ENCODE measurements at regions not wholly inside any gene's neighbourhood (a gene's known extent, or its start where the extent isn't known, plus 50 kb on each side); places are given as distances from the start of the nearest gene placed in this dataset.

DNA sequence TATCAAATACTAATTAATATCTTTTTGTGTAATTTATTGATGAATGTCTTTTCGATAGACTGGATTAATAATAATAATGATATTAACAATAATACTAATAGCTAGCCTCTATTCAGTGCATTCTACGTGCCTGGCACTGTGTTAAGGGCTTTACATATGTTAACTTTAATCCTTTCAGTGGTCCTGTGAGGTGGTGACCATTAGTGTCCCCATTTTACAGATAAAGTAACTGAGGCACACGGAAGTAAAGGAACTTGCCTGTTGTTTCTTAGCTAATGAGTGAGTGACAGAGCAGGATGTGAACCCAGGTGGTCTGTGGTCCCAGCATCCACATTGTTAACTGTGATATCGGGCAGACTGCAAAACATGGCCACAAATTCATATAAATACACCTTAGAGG is 335.7 kb upstream of the PROX1 start:
- ATAC-seq, result no peak

DNA sequence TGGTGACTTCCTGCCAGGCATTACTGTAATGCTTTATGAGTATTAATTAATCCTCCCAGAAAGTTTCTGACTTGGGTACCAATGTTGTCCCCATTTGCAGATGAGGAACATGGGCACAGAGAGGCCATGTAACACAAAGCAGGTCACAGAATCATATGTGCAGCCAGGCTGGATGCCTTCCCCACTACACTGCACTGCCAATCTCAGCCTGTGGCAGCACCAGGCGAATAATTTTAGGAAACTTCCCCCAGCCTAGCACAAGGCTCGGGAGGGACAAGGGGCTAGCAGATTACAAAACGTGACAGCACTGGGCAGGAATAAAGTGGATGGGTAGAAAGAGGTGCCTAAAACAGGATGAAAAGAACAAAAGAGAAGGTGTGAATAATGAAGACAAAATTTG is 331.7 kb upstream of the PROX1 start:
- no peak for ATAC-seq

DNA sequence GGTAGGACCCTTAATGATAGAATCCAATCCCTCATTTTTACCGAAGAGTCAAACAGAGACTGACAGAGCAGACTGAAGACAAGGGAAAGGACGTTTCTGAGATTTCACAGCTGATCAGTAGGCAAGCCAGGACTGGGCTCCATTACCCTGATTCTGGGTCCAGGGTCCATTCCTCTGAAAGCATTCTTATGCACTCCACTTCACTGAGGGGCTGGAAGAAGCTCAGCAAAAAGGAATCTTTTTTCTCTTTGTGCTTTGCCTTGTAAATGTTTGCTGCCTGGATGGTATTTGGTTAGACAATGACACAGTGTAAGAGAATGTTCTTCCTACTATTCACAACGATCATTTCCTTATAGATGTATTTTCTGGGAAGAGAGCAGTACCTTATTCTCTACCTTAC is 331.3 kb upstream of the PROX1 start:
- no peak for ATAC-seq

DNA sequence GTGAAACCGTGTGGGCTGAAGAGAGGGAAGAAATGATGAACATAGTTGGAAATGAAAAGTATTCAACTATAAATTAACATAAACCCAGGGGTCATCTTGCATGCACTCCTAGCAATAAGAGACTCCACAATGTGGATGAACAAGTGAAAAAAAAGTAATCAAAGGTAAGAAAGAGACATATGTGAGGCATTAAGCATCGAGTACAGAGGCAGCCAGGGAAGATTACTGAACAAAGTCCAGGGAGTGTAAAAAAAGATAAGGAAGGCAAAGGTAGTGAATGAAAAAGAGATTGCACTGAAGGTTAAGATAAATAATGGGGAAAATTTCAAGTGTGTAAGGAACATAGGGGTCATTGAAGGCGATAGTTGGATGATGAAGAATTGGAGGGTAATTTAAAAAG is 330.8 kb upstream of the PROX1 start:
- no peak for ATAC-seq

DNA sequence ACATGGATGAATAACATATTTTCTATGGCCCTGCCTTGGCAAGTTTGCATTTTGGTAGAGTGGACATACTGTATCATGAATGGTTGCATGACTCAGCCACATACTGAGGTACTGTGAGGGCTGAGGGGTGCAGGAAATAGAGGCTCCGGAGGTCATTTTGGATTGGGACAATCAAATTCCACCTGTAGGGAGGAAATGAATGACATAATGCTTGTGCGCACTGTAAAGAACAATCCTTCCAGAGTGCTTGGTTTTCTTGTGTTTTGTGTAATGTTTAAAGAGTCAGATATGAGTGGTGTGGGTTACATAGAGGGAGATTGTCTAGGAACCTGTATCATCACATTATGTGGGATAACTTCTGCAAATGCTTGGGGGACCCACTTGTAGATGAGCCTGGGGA is 329.9 kb upstream of the PROX1 start:
- no peak for ATAC-seq

DNA sequence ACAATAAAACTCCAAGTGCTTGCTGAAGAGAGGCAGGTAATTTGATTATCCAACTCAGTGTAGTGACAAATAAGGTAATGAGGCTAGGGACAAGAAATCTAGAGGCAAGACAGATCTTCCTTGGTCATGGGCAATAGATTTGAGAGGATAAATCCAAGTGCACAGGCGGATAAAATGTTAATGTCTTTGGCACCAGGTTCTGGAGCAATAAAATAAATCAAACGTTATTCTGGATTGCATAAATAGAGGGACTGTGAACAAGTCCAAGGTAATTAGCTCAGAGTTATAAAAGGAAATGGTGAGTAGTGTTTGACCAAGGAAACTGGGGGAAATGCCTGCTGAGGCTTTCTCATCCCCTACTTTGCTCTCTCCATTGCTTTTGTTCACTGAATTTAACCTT is 329.3 kb upstream of the PROX1 start:
- ATAC-seq, result no peak

DNA sequence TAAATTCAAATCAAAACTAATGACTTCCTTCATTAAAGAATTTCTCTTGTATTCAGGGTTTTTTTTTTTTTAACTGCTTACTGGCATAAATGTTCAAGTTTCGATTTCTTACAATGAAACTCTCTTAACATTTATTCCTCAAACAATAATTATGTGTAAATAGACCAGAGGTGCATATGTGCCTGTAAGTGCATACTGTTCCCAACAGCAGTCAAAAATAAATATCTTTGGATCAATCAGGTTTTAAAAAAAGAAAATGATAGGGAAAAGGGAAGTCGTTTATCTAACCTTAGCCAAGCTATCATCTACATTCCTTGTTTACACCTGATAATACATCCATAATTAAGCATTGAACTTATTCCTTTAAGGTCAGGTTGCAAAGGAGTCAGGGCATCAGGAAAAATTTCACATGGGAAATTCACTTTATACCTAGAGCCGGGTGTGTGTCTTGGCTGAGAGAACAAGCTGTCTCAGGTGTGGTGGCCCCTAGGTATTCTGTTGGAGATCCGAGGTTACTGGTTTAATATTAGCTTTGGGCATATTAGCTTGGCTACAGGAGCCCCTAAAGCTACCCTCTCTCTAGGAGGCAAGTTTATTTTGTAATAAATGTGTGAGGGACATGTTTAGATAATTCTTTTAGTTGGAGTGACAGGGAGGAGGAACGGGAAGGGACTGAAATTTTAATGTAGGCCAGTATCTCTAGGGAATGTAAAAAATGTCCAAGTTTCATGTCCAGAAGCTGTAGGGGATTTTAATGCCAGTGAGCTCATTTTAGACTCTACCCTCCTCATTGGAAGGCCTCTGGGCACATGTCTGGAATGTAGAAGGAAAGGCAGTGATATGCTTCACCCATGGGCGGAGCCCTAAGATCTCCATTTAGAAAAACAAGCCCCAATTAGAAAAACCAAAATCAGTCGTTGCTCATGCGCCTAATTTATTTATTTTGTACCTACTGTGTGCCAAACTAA is 327.9 kb upstream of the PROX1 start:
- no peak for ATAC-seq

DNA sequence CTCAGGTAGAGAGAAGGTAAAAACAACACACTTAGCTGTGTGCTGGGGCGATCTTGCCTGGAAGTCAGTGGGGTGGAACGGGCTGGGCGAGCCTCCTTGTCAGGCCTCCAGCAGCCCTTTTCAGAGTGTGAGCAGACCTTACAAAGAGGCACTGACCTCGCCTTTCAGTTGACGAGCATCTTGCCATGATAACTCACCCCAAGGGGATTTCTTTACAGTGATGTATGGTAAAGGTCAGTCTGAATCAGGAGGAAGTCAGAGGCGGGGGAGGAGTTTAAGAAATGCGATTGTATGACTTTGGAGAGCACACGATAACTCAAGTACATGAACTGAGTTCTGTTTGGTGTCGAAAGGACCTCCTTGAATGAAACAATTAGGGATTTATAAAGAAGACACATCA is 326.5 kb upstream of the PROX1 start:
- ATAC-seq, result no peak

DNA sequence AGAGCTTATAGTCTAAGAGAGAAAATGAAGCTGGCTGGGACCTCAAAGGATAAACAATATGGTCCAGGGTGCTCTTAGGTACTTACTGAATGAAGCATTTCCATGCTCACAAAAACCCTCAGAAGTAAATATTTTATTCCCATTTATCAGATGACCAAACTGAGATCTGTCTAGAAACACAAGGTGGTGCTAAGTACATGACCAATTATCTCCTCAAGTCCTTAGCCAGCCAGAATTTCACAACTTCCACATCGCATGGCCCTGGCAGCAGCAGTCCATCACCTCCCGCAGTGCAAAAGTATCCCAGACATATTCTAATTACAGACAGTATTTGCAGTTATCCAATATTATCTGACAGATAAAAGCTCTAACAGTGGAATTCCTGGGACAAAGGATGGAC is 321.7 kb upstream of the PROX1 start:
- no peak for ATAC-seq

DNA sequence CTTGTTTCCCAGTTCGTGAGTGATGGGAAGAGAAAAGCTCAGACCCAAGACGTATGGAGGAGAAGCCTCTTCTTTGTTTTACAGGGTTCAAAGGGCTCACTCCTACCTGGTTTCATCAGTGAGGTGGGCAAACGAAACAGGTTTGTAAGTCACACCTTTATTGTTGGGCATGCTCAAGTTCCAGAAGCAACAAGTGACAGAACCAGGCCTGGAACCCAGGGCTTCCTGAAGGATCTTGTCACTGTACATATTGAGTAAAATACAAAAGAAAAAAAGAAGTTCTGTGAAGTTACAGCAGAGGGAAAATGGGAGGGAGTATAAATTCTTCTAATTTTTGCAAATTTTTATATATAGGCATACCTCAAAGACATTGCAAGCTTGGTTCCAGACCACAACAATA is 320.9 kb upstream of the PROX1 start:
- no peak for ATAC-seq

DNA sequence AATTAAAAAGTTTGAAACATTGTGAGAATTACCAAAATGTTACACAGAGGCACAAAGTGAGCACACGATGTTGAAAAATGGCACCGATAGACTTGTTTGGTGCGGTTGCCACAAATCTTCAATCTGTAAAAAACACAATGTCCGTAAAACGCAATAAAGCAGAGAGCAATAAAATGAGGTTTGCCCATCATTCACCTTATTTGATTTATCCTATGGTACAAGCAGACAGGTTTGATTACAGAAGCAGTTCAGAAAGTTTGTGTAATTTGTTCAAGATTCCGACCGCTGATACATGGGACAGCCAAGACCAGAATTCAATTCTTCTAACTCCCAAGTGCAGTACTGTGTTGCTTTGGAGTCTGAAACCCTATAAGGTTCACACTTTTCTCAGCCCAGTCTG is 318.3 kb upstream of the PROX1 start:
- ATAC-seq, result no peak

DNA sequence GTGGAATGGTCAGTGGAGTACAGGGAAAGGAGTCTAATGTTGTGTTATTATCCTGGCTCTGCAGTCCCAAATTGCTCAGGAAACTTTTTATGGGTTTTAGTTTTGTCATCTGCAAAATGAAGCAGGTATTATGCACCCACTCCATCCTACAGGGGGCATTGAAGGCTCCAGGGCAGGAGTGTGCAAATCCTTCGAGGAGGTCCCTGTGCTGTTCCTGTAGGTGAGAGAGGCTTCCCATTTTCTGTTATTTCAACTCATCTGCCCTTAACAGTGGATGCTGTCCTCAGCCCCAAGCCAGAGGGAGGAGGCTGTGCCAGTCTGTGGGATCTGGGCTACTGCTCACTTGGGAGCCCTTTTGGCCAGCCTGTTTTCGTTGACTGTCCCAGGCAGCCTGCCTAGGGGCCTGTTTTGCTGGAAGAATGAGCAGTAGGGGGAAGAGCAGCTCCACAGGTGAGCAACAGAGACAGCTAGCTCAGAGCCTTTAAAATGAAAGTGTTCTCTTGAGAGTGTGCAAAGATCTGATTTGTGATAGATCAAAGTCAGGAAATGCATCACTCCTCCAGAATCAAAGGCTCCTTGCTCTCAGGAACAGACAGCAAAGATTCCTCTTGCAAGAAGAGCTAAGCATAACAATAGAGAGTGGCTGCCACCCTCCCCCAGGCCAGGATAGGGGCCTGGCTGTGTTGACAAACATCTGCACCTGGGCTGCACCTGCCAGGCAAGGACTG is 317.6 kb upstream of the PROX1 start:
- no peak for ATAC-seq

DNA sequence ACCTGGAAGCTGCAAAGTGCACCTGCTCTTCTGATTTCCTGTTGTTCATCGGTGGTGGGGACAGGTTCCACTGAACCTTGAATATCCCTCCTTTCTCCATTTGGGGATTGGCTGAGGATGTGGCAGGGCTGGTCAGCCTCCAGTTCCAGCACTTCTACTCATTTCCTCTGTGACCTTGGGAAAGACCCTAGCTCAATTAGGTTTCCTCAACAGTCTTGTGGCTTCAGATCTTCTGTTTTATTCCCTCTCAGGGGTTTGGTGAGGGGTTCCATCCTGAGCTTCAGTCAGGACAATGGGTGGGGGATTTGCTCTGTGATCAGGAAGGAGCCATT is 317.1 kb upstream of the PROX1 start:
- no peak for ATAC-seq

DNA sequence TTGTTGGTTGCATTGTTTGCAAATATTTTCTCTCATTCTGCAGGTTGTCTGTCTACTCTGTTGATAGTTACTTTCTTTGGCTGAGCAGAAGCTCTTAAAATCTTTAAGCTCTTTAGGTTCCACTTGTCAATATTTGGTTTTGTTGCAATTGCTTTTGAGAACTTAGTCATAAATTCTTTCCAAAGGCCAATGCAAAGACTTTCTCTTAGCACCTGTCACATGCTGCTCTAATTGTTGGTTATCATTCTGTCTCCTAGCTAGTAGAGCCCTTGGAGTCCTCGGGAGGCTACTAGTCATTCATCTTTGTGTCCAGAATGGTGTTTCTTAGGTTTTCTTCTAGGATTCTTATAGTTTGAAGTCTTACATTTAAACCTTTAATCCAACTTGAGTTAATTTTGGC is 312.7 kb upstream of the PROX1 start:
- no peak for ATAC-seq

DNA sequence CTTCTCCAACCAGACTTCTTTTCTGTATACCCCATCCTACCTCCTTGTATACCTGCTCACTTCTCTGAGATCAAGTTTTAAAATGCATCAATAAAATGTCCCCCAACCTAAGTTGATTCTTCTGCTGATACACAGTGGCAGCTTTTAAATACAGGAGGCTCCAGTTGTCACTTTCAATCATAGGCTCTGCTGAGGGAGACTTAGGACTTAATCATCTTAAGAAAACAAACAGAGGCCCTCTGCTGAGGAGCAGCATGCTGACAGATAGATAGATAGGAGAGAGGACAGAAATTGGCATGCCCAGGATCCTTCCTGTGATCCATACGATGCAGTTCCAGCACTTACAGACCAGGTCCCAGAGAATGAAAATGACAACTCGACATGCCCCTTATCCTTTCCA is 311.0 kb upstream of the PROX1 start:
- no peak for ATAC-seq

DNA sequence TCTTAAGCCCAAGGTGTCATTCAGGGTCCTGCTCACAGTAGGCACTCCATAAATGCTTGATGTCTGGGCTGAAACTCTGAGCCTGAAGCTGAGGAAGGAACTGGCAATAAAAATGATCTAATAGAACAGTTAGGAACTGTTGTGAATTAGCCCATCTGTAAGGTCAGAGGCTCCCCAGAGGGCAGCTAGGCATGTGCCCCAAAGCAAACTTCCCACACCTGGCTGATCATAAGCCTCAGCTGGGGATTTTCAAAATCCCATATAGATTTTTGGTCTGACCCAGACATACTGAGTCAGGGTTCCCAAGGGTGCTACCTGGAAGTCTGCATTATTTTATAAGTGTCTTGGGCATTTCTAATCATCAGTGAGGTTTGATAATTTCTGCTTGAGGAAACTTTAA is 309.4 kb upstream of the PROX1 start:
- no peak for ATAC-seq

DNA sequence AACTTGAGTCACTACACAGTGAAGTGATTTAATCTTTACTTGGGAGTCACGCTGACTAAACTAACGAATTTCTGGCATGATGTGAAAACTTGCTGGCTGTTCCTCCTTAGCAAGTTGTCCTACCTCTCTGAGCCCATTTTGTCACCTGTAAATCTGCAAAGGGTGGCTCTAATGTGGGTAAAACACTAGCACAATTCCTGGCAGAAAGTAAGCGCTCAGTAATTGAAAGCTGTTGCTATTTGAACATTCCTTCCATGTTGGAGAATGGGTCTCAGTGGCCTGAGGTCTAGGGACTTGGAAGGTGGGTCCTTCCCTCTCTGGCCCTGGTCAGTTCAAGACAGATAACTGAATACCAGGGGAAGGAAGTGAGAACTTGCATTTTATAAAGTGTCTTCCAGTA is 309.0 kb upstream of the PROX1 start:
- no peak for ATAC-seq

DNA sequence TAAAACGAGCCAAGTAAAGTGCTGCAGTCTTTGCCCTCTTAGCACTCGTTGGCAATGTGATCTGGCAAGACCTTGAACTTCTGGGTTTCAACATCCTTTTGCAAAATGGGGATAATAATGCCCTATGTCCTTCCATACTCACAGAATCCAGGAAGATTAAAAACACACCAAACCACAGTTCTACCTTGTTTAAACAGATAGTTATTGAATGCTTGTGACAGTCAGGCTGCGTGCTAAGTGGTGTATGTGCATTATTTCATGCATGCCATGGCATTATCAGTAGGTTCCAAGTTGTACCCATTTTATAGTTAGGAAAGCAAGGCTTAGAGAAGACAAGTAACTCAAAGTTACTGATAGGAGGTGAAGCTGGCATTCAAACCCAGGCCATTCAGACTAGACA is 308.6 kb upstream of the PROX1 start:
- no peak for ATAC-seq

DNA sequence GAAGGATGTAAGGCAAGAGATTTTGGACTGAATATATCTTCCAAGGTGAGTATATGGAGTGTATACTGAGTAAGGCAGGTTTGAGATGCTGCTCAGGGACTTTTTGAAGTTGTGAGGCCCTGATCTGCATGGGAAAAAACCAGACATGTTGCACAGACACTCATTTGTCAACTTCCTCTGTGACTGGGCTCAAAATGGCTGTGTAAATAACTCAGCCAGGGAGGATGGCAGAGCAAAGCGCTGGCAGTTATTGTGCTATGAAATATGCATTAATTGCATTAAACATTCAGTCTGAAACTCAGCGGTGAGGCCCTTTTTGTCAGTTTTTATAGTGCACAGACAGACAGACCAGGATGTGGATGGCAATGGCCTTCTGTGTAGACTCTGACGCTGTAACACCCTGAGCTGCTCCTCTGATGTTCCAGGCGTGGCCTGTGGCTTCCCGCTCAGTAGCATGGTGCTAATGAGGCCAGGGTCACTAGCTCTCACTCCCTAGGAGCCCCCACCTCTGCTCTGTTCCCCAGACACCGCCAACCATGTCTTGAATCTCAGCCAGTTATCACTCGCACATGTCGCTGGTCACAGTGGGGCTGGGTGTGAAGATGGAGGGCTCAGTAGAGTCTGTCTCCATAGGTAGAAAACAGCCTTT is 307.0 kb upstream of the PROX1 start:
- no peak for ATAC-seq

DNA sequence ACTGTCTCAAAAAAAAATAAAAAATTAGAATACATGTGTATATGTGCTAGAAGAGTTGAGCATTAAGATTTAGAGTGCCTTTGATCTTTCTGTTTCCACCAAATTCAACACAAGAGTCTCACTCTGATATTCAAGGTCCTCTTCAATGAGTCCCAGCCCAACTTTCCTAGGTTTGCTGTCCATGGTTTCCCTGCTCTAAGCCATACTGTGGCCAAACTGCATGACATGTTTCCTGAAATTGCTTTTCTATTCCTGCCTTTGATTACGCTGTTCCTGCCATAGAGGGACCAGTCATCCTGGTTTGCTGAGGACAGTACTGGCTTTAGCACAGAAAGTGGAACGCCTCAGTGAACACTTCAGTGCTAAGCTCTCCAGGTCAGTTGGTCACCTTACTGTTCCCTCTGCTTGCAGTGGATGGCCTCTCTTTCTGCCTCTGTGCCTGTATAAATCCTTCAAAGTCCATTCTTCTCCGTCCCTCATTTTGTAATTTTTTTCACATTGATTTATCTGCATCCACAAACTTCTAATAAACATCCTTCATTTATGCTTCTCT is 305.9 kb upstream of the PROX1 start:
- ATAC-seq, result no peak

DNA sequence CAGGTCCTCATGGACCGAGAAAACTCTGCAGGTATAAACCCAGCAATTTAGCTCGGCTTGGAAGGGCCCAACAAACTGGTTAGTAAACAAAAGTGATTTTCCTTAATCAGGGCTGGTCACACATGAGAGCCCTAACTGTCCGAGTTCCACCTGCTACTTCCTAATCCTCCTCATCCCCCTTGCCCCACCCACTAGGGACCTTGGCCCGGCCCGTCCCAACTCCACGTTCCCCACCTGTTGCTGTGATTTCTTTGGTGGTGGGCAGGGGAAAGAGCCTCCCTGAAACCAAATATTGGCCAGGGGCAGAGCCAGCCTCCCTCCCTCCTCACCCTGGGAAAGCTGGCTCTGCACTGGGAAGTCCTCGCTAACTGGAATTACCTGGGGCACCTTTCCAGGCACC is 304.2 kb upstream of the PROX1 start:
- no peak for ATAC-seq

DNA sequence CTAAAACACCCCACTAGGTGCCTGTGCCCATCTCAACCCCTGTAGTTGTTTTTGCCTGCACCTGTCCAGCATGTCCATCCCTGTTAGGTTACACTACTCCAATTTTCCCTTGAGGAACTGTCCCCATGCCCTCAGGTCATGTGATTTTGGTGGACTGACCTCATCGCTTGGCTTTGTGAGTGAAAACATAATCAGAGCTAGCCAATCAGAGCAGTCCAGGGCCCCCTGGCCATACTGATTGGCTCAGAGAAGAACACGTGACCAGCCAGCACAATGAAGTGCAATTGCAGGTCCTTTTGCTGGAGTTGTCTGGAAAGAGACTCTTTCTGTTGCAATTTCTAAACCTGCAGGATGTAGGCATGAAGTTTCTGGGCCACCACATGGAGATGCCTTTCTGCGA is 303.3 kb upstream of the PROX1 start:
- no peak for ATAC-seq

DNA sequence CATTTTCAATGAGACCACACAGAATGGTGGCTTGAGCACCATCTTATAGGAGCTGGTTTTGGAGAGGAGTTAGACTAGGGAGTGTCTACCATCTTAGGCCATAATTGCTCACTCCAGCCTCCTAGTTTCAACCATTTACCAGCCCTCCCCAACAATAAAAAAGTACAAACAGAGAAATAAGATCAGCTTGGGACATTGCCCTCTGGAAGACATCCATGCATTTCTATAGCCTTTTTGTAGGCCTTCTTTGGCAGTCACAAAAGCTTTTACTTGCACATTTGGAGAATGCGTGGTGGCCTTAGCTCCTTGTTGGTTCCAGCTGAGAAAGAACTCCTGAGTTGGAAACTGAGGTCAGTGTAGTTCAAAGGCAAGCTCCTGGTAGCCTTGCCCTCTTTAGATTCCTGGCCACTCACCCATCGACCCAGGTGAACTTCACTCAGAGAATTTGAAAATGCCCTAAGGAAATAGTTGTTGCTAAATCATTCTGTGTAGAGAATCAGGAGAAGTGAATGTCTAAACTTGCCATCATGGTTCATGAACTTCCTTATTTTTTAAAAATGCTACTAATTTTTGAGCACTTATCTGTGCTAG is 301.7 kb upstream of the PROX1 start:
- ATAC-seq, result no peak

All from esophagus mucosa (tissue), 1 donor.